GM19238 (cell line): ENCODE measurements at regions not wholly inside any gene's neighbourhood (a gene's known extent, or its start where the extent isn't known, plus 50 kb on each side); places are given as distances from the start of the nearest gene placed in this dataset.

Experiments
- DNase-seq: peaks from one replicate; pipeline ENCODE4 v3.0.0; 2011; ENCODE audit warnings: low spot score; ENCODE audit not compliant: insufficient read length

GRCh38 chr2:129892360-129892759 is 87.1 kb upstream of the RAB6C start:
- no peak for DNase-seq

DNA sequence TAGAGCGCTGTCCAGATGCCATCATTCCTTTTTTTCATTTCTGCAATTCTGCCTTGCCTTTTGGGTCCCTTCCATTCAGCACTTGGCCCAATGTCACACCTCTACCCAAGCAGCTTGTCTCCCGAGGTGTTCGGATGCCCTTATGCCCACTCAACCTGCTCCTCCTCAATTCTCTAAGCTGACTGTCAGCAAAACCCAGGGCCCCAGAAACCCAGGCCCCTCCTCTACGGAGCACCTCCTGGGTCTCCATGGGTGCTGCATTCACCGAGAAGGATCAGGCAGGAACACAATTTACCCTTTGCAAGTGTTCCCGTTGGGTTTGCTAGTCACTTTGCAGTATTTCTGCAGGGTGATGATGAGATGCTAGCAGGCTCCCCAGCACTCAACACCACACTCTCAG is 86.7 kb upstream of the RAB6C start:
- no peak for DNase-seq

DNA sequence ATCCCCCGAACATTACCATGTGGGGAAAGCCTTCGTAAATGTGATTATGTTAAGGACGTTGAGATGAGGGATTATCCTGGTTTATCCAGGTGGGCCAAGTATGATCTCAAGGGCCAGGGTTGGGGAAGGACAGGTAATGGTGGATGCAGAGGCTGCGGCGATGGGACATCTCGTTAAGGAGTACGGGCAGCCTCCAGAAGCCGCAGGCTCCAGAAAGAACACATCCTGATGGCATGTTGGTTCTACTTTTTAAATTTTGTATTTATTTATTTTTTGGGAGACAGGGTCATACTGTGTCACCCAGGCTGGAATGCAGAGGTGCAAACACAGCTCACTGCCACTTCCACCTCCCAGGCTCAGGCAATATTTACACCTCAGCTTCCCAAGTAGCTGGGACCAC is 86.2 kb upstream of the RAB6C start:
- no peak for DNase-seq

DNA sequence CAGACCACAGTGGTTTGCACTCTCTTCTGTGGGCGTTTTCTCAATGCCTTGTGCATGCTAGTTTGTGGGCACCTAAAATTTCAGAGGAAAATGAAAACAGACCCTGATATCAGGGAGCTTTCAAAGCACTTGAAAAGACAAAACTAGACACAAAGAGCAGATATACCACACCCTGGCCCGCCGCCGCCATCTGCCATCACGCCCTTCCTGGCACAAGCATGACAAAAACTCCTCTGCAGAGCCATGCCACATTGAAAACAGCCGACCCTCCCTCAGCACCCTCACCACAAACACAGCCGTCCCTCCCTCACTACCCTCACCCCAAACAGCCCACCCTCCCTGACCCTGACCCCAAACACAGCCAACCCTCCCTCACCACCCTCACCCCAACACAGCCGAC is 84.8 kb upstream of the RAB6C start:
- DNase-seq = no peak

- no peak for DNase-seq
Measured at GRCh38 chr2:129895061-129895460, 84.4 kb upstream of the RAB6C start.

DNA sequence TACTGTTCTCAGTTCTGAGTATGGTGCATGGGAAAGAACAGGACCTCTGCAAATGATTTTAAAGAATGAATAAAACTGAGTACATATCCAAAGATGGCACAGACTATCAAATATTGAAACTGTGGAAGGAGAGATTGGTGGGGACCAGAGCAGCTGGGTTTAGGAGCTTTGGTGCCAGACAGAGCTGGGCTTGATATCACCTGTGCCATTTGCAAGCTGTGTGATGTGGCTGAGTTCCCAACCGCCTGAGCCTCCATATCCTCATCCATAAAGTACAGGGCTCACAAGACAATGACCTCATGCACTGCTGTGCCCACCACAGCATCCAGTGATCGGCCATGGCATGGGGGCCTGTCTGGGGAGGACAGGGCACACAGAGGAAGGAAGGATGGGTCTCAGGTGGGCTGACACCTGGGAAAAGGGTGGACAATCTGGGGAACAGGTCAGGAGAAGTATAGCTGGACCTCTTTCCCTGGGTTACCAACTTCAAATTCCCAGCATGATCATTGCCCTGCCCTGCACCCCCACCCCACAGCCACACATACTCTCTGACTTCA is 83.9 kb upstream of the RAB6C start:
- DNase-seq = no peak

DNA sequence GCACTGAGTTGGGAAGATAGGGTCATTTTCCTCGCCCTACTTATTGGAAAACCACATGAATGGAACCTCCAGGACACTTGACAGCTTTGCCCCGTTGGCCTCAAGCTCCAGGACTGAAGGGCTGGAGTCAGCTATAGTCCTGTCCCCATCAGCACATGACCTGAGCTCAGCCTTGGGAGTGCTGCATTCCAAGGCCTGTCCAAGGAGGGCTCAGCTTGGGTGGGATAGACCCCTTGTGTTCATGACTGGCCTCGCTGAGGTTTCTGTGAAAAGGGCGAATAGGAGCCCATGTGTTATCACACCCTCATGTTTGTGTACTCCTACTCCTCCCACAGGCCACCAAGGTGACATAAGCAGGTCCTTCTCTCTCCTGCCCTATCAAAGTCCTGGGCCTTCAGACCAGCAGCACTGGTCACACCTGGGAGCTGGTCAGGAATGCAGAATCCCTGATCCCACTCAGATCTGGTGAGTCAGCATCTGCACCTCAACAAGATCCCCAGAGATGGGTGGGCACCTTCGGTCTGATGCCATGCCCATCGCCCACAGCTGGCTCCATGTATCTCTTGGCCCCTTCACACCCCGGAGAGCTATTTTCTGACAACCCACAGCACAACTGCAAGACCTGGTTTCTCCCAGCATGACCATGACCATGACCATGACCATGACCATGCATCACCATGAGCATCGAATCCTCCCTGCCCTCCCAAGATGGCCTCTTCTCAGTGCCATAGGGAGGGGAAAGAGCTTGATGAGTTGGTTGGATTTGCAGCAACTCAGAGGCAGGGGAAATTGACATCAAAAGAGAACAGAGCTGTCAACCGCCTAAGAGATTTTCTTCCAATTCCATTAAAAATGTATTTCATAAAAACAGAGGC is 83.0 kb upstream of the RAB6C start:
- DNase-seq = no peak

DNA sequence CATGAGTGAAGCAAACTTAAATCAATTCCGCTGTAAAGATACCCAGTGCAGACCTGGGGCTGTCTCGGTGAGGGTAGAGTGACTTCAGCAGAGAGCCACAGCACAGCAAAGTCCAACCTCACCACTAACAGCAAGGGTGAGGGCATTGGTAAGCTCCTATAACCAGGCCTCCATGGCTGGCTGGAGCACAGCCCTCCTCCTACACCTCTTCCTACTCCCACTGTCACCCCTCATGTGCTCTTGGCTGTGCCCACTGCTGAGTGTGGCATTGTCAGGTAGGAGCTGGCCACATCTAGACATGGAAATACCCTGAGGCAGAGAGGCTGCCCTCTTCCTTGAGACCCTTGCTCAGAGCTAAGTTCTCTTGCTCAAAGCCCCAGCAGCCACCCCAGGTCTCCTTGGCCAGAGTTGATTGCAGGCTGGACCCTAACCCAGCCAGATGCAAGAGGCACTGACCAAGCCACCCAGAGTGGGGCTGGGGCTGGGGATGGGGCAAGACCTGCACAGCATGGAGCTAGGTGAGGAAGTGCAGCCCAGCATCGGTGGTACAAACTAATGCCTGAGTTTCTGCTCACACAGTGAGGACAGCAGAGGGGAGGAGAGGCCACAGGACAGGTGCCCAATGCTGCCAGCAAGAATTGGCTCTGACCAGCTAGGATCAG is 77.6 kb upstream of the RAB6C start:
- DNase-seq = no peak

DNA sequence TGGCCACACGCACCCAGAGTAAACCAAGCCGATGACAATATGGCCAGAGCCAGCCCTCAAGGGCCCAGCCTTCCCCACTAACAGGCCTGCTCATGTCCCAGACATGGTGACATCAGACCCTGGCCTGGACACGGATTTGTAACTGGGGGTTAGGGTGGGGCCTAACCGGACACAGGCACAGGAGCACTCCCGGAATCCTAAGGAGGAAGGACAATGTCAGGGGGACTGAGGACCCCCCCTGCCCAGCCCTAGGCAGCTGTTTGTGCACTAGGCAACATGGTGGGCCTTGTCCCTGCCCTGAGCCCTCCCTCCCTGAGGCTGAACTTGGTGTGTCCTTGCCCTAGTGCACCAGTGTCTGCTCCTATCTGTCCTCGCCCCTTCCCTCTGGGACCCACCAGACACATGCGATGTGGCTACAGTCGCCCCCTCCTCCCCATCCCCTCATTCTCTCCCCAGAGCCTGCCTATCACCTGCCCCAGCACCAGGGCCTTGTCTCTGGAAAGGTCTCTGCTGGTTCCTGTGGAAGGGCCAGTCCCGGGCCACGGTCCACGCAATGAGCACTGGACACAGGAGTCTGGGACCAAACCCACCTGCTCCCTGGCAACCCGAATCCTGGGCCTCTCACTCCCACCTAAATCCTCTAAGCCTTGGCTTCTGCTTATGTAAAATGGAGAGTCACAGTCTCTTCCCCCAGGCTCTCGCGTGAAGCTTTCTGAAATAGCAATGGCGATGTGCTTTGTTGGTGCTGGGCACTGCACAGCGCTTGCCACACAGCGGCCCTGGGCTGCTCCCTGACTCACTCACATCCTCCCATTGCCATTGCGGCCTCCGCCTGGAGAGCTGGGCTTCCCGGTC is 76.5 kb upstream of the RAB6C start:
- DNase-seq = no peak

GRCh38 chr2:129903586-129904425 is 75.7 kb upstream of the RAB6C start:
- no peak for DNase-seq

DNA sequence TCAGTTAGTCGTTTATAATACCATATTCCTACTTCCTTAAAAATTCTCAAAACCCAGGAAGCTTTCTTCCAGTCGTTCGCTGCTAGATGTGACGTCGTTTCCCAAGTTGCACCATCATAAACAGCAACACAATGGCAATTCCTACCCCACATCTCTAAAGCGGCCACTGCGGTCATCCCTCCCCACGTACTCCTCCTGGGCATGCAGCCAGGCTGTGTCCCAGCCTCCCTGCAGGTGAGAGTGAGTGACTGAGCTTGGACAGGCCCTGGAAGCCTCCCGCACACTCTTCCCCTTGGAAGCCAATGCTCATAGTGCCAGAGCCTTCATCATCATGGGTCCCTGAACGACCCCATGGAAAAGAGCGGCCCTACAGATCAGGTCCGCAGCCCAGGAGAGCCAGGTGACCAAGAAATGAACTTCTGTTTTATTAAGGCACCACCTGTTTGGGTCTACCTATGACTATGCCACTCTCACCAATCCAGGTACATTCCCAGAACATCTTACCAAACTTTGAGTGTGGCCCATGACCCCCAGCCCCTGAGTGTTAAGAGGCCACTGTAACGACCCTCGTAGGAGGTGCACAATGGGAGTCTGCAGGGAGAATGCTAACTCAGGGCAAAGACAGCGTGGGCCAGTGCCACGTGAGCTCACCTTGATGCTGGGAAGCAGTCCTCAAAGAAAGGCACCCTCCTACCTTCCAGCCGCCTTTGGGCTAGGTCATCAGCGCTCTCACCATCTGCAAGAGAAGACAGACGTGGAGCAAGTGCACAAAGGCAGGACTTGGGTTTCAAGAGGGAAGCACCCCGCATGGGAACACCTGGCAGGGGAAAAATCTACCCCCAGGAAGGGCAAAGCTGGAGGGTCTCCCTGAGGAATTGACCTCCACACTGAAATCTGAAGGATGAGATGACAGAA is 74.7 kb upstream of the RAB6C start:
- DNase-seq = no peak

DNA sequence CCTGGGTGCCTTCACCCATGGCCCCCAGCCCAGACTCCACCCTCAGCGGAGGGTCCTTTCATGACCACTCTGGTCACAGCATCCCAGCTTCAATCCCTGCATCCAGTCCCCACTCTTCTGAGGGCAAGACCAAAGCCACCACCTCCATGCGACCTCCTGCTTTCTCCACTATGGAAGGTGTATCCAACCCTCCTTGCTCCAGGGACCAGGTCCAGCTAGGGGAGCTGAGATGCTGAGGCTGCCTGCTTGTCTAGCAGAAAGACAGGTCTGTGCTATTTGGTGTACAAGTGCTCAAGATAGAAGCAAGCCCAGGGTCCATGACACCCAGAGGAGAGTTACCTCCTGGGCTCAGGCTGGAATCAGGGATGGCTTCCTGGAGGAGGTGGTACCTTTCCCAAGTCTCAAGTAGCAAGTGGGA is 73.8 kb upstream of the RAB6C start:
- no peak for DNase-seq

DNA sequence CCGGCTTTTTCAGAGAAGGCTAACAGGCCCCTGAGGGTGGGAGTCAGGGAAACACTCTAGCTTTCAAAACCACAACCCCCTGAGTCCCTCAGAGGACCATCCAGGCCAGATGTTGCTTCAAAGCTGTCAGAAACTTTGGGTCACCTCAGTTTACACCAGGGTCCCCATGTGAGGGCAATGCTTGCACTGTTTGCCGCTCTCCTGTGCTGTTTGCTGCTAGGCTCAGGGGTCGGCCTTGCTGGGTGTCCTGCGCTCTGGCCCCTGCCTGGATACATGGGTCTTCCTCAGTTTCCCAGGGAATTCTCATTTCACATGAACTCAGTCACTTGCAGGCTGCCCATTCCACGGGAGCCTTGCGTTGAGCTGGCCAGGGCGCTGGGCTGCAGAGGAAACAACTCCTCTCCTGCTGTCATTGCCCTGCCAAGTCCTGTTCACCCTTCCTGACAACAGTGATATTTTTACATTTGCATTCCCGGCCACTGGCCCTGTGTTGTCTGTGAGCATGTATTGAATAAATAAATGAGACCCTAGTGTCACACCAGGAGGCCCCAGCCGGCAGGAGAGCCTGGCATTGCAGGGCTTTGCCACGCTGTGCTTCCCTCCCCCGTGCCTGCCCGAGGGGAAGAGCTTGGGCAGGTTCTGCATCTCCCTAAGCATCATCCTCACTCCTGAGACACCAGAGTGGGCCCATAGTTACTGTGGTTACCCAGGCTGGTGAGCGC is 73.2 kb upstream of the RAB6C start:
- no peak for DNase-seq

DNA sequence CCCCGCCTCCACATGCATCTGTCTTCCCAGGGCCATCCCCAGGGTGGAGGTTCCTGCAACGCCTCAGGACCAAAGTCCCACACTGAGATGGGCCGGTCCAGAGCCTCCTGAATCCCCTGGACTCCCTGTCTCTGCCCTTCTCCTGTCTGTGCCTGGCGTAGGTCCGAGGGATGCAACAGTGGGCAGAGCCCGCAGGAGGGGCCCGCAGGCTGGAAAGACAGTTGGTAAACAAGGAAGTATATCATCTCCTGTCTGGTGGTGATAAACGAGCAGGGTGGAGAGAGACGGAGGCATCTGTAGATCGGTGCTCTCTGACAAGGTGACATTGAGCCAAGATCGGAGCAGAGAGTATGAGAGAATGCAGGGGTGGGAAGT is 72.6 kb upstream of the RAB6C start:
- no peak for DNase-seq

- no peak for DNase-seq
Measured at GRCh38 chr2:129907256-129907998, 72.0 kb upstream of the RAB6C start.

DNA sequence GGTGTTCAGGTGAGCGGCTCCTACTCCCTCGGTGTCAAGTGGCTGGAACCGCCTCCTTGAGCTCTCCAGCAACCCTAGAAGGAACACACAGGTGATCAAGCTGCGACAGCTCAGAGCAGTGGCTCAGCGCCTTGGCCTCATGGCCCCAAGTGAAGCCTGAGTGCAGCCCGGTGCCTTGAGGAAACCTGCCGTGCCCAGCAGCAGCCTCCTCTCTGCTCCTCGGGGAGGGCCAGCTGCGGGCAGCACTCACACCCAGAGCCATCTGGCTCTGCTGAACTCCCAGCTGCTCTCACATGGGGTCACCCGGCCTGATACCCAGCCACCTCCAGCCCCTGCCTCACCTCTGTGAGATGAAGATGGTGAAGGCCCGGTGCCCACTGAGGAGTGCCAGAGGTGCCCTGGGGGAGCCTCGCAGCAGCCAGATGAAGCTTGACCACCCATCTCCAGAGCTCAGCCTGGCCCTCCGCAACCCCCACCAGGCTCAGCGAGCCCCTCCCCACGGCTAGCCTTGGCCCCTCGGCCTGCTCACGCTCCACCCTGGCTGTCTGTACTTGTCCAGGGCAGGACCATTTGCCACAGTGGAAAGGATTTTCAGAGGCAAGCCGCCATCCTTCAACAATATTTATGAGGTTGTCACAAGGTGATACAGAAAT is 70.6 kb upstream of the RAB6C start:
- DNase-seq = no peak

DNA sequence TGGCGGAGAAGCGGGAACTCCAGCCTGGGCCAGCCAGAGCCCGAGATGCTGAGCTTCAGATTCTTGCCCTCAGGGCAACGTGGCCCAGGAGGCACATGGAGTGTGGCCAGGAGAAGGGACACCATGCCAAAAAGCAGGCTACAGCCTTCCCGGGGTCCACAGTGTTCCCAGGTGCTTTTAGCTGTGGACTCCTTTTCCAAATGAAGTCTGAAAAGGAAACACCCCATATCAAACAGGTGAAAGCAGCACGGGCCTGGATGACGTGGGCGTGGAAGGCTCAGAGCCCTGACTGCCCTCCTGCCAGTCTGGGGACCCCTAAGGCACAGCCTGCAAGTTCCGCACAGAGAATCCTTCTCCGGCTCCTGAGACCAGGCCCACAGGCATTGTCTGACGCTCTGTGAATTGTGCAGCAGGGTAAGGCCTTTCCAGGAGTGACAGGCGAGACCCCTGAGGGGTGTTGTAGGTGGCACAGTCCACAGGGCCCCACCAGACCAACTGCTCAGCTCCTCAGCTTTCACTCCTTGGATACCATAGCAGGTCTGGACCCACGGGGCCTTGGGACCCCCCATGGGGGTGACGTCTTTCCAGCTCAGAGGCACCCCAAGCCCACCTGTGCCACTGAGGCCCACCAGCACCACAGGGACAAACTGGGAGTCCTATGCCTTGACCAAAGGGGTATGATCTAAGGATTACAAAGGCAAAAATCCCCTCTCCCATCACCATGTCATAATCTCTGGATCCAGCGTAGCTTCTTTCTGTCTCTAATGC is 69.6 kb upstream of the RAB6C start:
- no peak for DNase-seq
